HEK293T (cell line): ENCODE measurements at regions not wholly inside any gene's neighbourhood (a gene's known extent, or its start where the extent isn't known, plus 50 kb on each side); places are given as distances from the start of the nearest gene placed in this dataset.

Experiments
- CTCF ChIA-PET: fragments of 350-600 bp; formaldehyde crosslinking; extraction: SDS; loops from one replicate; lab custom pipeline; 2021; ENCODE audit warnings: antibody characterized with exemption, inconsistent platforms; lab: Yijun Ruan, JAX
- POLR2A ChIA-PET: fragments of 350-600 bp; formaldehyde crosslinking; extraction: SDS; loops from one replicate; lab custom pipeline; 2020; ENCODE audit warnings: antibody characterized with exemption, inconsistent platforms; lab: Yijun Ruan, JAX
- DNase-seq: peaks from one replicate; pipeline ENCODE4 v3.0.0; 2012; ENCODE audit warnings: mixed read lengths; ENCODE audit errors: extremely low spot score
- ARNT ChIP-seq: fragments of 450-650 bp; IDR thresholded peaks from 2 replicates; pipeline ENCODE4 v1.6.1; 2017; ENCODE audit warnings: mild to moderate bottlenecking
- BHLHE40 ChIP-seq: fragments of 450-650 bp; IDR thresholded peaks from 2 replicates; pipeline ENCODE4 v1.6.1; 2016; ENCODE audit warnings: mild to moderate bottlenecking, moderate library complexity, borderline replicate concordance
- CTBP1 ChIP-seq: fragments of 450-650 bp; IDR thresholded peaks from 2 replicates; pipeline ENCODE4 v1.6.1; 2016; ENCODE audit warnings: borderline replicate concordance
- ELF4 ChIP-seq: fragments of 450-650 bp; IDR thresholded peaks from 2 replicates; pipeline ENCODE4 v1.6.1; 2017; ENCODE audit warnings: antibody characterized with exemption
- FOXA1 ChIP-seq: fragments of 450-650 bp; IDR thresholded peaks from 2 replicates; pipeline ENCODE4 v1.6.1; 2016; ENCODE audit warnings: mild to moderate bottlenecking
- FOXK2 ChIP-seq: fragments of 450-650 bp; IDR thresholded peaks from 2 replicates; pipeline ENCODE4 v1.6.1; 2016; ENCODE audit warnings: mild to moderate bottlenecking
- FOXM1 ChIP-seq: fragments of 450-650 bp; IDR thresholded peaks from 2 replicates; pipeline ENCODE4 v1.6.1; 2017; ENCODE audit warnings: mild to moderate bottlenecking, borderline replicate concordance
- HDGF ChIP-seq: fragments of 450-650 bp; IDR thresholded peaks from 2 replicates; pipeline ENCODE4 v1.6.1; 2017; ENCODE audit warnings: antibody characterized with exemption, borderline replicate concordance
- L3MBTL2 ChIP-seq: fragments of 450-650 bp; conservative IDR thresholded peaks from 2 replicates; pipeline ENCODE4 v1.6.1; 2016; ENCODE audit warnings: mild to moderate bottlenecking
- LEF1 ChIP-seq: fragments of 450-650 bp; IDR thresholded peaks from 2 replicates; pipeline ENCODE4 v1.6.1; 2017; ENCODE audit warnings: mild to moderate bottlenecking, borderline replicate concordance
- NFRKB ChIP-seq: fragments of 450-650 bp; IDR thresholded peaks from 2 replicates; pipeline ENCODE4 v1.6.1; 2016; ENCODE audit warnings: mild to moderate bottlenecking, moderate library complexity
- PKNOX1 ChIP-seq: fragments of 450-650 bp; IDR thresholded peaks from 2 replicates; pipeline ENCODE4 v1.6.1; 2016
- SP1 ChIP-seq: fragments of 450-650 bp; IDR thresholded peaks from 2 replicates; pipeline ENCODE4 v1.6.1; 2017
- SUZ12 ChIP-seq: fragments of 450-650 bp; IDR thresholded peaks from 2 replicates; pipeline ENCODE4 v1.6.1; 2016; ENCODE audit warnings: mild to moderate bottlenecking
- TARDBP ChIP-seq: fragments of 450-650 bp; IDR thresholded peaks from 2 replicates; pipeline ENCODE4 v1.6.1; 2016
- ZNF384 ChIP-seq: fragments of 450-650 bp; IDR thresholded peaks from 2 replicates; pipeline ENCODE4 v1.6.1; 2016

- ChIA-PET CTCF (no interaction called here), POLR2A (no interaction called here)
- DNase-seq, result no peak
- no peak for TF ChIP-seq FOXK2
- TF ChIP-seq ZNF384, result no peak
- no peak for TF ChIP-seq LEF1
- TF ChIP-seq NFRKB, result no peak
- no peak for TF ChIP-seq PKNOX1
- TF ChIP-seq L3MBTL2, result no peak
- TF ChIP-seq BHLHE40, result no peak
- TF ChIP-seq ELF4, result no peak
- no peak for TF ChIP-seq CTBP1
Measured at GRCh38 chr3:75101329-75102147, 487.1 kb upstream of the CNTN3 start.

- no peak for TF ChIP-seq FOXK2
- TF ChIP-seq BHLHE40, result no peak
- no peak for TF ChIP-seq ELF4
- no peak for TF ChIP-seq HDGF
- TF ChIP-seq SP1, result no peak
- TF ChIP-seq FOXM1, result no peak
- no peak for TF ChIP-seq NFRKB
- no peak for TF ChIP-seq CTBP1
- TF ChIP-seq SUZ12, result no peak
- ChIA-PET CTCF (no interaction called here), POLR2A (no interaction called here)
- DNase-seq, result no peak
Measured at GRCh38 chr3:75110741-75111140, 496.3 kb upstream of the CNTN3 start.

- no peak for TF ChIP-seq CTBP1
- no peak for TF ChIP-seq SP1
- no peak for TF ChIP-seq HDGF
- ChIA-PET POLR2A (no interaction called here), CTCF (no interaction called here)
- DNase-seq, result no peak
Measured at GRCh38 chr3:75115695-75116094, 501.2 kb upstream of the CNTN3 start.

GRCh38 chr3:75118779-75119178 is 504.3 kb upstream of the CNTN3 start:
- CTCF ChIA-PET, result no interaction called here

GRCh38 chr3:75126556-75126955 is 512.1 kb upstream of the CNTN3 start:
- ChIA-PET CTCF (no interaction called here), POLR2A (no interaction called here)
- no peak for TF ChIP-seq SP1
- TF ChIP-seq CTBP1, result no peak
- TF ChIP-seq SUZ12, result no peak
- TF ChIP-seq ELF4, result no peak
- TF ChIP-seq ARNT, result no peak
- no peak for TF ChIP-seq TARDBP
- TF ChIP-seq NFRKB, result no peak
- no peak for TF ChIP-seq FOXA1
- no peak for TF ChIP-seq FOXK2
- no peak for TF ChIP-seq ZNF384
- TF ChIP-seq L3MBTL2, result no peak
- TF ChIP-seq BHLHE40, result no peak
- DNase-seq, result no peak

More at GRCh38 chr3:75118779-75119178, 504.3 kb upstream of the CNTN3 start:
- POLR2A ChIA-PET, result no interaction called here
- TF ChIP-seq BHLHE40, result no peak
- no peak for DNase-seq

GRCh38 chr3:75129101-75129500 is 514.6 kb upstream of the CNTN3 start:
- ChIA-PET CTCF (no interaction called here), POLR2A (no interaction called here)
- DNase-seq, result no peak
- no peak for TF ChIP-seq NFRKB
- TF ChIP-seq ARNT, result no peak
- TF ChIP-seq SP1, result no peak
- no peak for TF ChIP-seq ELF4
- no peak for TF ChIP-seq BHLHE40
- no peak for TF ChIP-seq FOXM1
- TF ChIP-seq FOXA1, result no peak
- no peak for TF ChIP-seq ZNF384
- no peak for TF ChIP-seq FOXK2
- no peak for TF ChIP-seq SUZ12
- no peak for TF ChIP-seq L3MBTL2
- TF ChIP-seq LEF1, result no peak
- no peak for TF ChIP-seq HDGF
- TF ChIP-seq CTBP1, result no peak
- no peak for TF ChIP-seq PKNOX1
- no peak for TF ChIP-seq TARDBP

GRCh38 chr3:75136100-75136897 is 521.8 kb upstream of the CNTN3 start:
- POLR2A ChIA-PET, result no interaction called here

More at GRCh38 chr3:75136100-75136897, 521.8 kb upstream of the CNTN3 start:
- TF ChIP-seq BHLHE40, result no peak
- no peak for TF ChIP-seq L3MBTL2
- TF ChIP-seq PKNOX1, result no peak
- no peak for TF ChIP-seq CTBP1
- TF ChIP-seq FOXK2, result no peak
- TF ChIP-seq HDGF, result no peak
- TF ChIP-seq FOXA1, result no peak
- no peak for TF ChIP-seq ZNF384
- TF ChIP-seq TARDBP, result no peak
- no peak for TF ChIP-seq NFRKB
- TF ChIP-seq ARNT, result no peak
- TF ChIP-seq ELF4, result no peak
- TF ChIP-seq SP1, result no peak
- TF ChIP-seq FOXM1, result no peak
- no peak for TF ChIP-seq SUZ12
- TF ChIP-seq LEF1, result no peak
- no peak for DNase-seq
- CTCF ChIA-PET, result no interaction called here
